Stimulated activated CD4-positive, alpha-beta T cell treated with anti-CD3 and anti-CD28 coated beads, Interleukin-12 subunit alpha, Interleukin-12 subunit beta, amount 100 ng/mL, for 24 hours (primary cell): ENCODE measurements at regions not wholly inside any gene's neighbourhood (a gene's known extent, or its start where the extent isn't known, plus 50 kb on each side); places are given as distances from the start of the nearest gene placed in this dataset.
"Not testable (repeated sequence)": the region's sequence is repeated elsewhere in the genome, so short reads cannot be mapped to it uniquely, and the experiment has no call there.

Experiments used
- DNase-seq, 2 experiments: peaks; one replicate each; pipeline ENCODE4 v3.0.0-alpha.2; 2020; ENCODE audit warnings: low read depth in 2 of 2

DNA sequence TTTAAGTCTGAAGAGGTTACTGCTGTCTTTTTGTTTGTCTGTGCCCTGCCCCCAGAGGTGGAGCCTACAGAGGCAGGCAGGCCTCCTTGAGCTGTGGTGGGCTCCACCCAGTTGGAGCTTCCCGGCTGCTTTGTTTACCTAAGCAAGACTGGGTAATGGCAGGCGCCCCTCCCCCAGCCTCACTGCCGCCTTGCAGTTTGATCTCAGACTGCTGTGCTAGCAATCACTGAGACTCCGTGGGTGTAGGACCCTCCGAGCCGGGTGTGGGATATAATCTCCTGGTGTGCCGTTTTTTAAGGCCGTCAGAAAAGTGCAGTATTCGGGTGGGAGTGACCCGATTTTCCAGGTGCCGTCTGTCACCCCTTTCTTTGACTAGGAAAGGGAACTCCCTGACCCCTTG is 499.3 kb upstream of the GRAMD2B start:
- not testable (repeated sequence) for DNase-seq

DNA sequence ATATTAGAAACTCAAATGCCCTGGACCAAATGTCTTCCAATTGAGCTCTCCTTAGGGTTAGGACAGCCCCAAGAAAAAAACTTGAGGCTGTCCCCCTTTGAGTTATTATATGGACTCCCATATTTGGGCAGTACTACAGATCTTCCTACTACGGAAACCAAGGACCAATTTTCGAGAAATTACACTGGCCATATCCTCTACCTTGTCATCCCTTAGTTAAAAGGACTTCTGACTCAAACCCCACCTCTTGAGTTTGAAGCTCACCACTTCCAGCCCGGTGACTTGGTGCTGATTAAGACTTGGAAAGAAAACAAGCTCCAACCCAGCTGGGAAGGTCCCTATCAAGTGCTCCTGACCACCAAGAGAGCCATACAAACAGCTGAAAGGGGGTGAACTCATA is 497.0 kb upstream of the GRAMD2B start:
- no peak for DNase-seq

DNA sequence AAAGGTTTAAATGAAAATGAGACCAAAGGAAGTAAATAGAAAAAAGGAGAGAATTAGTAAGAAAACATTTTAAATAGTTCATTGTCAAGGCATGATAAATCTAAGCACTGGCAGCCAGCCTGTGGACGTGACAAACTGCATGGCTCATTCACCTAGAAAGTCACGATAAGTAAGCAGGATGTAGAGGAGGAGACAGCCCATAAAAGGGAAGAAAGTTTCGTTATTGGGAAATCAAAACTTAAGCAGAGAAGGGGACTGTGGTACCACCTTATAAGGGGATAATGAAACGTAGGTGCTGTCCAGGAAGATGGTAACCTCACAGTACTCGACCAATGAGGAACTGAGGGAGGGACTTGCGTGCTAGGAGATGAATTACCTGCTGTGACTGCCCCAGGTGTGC is 494.5 kb upstream of the GRAMD2B start:
- no peak for DNase-seq

DNA sequence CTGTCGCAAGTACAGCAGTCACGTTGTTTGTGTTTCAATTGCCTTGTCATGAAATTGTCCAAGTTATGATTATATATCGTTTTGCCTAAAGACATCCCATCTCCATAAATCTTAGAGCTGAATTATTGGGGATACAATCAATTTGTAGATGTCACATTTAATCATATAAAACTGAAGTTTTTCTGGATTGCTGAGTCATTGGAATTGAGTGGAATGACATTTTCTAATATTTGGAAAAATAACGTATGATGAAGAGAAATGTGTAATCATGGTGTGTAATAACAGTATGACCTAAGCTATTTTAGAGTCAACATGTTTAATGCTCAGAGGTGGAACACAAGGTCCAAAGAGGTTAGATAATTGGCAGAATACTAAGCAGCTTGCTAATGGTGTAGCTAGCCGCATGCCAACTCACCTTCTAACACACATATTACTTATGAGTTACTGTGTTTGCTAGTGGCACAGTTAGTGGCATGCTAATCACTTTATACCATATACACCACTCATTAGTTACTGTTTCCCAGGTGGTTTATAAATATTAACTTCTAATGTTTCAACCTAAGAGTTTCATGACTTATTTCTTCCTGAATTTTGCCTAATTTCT is 473.1 kb upstream of the GRAMD2B start:
- DNase-seq: no peak

DNA sequence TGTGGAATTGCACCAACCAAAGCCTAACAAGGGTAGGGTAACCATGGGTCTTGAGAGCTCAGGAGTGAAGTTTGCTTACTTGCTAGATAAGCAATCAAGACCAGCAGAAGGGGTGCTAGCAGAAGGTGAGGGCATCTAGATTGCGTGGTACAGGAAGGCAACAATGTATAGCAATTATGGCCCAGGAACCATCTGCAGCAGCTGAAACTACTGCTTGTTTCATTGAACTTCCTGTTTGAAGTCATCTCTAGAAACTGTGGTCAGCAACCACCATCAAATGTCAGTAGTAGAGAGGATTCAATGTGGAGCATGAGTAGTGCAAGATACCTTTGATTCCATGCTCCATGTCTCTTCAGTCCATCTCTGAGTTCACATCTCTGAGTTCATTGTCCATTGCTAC is 462.1 kb upstream of the GRAMD2B start:
- DNase-seq: no peak

DNA sequence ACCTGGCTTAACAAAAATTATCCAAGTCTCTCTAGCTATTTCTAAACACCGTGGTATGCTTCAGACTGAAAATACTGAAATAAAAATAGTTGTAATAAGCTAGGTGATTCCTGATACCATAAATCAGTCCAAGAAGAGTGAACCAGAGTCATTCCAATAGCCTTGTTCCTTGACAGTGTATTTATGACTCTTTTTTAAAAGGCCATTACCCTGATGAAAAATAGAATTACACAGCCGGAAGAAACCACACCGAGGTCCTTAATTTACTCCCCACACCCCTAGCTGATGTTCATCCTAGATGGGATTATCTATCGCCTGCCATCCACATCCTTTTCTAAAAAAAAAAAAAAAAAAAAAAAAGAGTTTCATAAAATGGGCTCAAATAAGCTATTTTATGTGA is 457.6 kb upstream of the GRAMD2B start:
- no peak for DNase-seq

DNA sequence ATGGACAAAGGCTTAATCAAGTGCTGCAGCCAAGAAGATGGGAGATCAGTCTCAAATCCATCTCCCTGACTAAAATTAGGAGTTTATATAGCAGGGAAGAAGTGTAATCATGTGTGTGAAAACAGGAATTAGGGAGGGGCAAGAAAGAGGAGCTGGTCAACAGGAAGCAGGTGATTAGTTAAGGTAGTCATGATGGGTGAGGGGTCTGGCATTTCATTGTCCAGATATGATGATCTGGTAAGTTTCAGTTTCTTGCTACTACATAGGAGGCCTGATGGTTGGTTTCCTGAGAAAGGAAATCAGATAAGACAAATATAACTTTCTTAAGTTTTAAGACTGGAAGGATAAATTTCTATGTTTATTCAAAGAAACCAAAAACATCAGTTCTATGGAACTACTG is 455.6 kb upstream of the GRAMD2B start:
- no peak for DNase-seq

DNA sequence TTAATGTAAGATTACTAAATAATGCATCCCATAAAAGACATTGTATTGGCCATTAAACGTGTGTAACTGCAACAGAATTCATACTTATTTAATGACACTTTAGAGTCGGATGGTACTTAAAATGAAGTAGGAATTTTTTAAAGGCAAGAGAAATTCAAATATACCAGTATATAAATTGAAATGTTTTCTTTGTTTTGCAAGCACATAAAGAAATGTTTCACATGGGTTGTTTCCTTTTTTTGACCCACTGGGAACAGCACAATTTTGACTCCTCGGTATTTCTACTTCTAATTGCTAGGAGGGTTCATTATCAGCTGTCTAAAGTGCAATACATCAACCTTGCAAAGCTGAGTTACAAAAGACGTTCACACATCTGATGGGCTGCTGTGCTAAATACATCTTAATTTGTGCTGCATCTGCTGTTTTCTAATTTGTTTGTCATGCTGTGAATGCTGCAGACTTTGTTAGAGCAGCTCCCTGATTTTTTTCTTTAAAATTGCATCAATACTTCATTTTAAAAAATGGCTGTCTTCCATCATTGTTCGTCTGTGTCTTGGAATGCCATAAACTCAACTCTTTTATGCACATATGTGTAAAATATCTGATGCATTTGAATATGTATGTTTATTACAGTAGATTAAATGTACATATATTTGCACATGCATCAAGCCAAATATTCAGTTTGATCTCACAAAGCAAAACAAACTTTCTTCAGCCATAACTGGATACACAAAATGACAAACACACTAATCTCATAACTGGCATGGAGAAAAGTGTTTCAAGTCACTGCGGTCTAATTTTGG is 454.0 kb upstream of the GRAMD2B start:
- DNase-seq: no peak

DNA sequence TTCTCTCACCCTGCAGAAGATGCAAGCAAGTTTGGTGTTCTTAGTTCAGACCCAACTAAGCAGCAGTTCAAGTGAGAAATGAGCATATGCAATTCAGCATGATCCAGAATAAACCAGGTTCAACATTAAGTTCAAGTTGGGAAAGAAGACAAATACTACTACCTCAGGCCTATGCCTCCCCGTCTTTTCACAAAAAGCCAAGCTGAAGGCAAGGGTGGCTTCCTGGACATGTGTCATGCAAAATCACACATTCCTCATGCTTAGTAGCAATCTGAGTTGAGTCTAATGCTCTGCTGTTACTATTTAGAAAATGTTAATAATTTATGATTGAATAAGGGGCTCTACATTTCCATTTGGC is 453.4 kb upstream of the GRAMD2B start:
- DNase-seq: no peak

DNA sequence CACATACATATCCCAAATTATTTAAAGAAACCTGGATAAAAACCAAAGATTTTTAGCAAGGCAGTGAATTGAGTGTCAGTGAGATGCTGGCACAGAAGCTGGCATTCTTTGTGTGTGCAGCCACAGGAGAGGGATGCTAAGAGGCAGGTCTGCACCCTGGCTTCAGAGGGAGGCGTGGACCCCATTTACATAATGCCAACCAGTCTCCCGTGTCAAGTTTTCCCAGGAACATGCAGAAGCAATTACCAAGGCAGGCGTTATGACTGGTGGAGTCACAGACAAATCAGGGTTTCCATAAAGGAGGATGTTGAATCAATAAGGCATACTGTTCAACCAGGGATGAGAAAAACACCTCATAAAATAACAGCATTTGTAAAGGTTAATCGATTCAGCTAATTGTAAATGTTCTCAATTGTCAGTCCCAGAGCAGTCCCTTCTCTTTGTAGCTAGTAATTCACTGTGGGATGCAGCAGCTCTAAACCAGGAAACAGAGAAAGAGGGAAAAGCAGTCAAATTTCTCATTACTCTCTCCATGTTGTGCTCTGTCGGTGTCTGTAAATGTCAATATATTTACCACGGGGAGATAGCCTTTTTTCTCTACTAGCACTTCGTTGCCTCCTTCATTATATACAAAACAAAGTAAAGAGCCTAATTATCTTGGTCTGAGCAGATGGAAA is 452.4 kb upstream of the GRAMD2B start:
- no peak for DNase-seq

DNA sequence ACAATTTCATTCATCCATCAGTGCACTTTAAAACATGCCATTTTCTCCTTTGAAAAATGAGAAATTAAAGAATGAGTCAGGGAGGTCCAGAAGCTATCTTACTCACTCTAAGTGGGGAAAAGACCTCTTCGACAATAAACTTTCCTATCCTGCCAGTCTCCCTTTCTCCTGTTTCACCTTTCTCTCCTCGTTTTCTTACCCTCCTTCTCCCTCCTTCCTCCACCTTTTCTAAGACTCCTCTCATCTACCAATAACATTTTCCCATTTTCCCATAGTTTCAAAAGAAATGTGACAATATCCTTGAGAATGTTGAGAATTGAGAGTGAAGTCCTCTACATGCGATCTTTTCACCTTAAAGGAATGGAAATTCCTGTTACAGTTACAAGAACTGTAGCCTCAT is 450.5 kb upstream of the GRAMD2B start:
- no peak for DNase-seq

DNA sequence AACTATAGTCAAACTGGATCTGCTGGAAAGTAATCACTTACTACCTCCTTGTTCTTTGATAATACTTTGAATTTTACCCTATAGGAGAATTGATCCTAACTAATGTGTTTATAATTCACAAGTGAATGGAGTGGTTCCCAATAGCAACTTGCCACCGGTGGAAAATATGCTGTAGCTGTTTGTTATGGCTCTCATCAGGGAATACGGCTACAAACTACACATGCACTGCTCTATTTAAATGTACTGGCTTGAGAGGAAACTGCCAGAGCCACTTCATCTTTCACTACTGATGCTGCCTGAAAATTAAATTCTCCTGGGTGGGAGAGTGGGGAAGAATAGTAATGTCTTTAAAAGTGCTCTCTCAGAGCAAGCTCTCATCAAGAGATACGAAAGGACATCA is 448.5 kb upstream of the GRAMD2B start:
- no peak for DNase-seq

DNA sequence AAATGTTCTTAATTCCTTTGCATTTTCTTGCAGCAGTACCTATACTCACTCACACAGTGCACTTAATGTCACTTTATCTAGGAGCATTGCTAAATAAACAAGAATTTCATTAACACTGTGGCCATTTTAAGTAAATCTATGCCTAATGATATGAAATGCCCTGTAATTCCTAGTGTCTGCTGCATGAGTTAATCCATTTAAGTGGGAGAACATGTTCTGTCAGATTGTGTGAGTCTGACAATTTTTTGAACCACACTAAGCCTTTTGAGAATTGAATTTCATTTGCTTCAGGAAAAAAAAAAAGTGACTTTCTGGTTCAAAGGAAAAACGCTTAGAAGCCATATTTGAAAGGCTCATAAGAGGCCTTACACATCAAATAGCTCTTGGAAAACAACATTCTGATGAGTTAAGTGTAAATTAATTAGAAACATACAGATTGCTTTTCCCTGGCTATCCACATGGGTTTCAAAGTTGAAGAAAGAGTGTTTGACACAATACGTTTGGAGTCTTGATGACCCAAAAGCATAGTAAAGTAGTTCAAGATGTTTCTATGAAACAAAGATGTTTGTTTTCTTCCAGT is 446.7 kb upstream of the GRAMD2B start:
- DNase-seq: no peak

DNA sequence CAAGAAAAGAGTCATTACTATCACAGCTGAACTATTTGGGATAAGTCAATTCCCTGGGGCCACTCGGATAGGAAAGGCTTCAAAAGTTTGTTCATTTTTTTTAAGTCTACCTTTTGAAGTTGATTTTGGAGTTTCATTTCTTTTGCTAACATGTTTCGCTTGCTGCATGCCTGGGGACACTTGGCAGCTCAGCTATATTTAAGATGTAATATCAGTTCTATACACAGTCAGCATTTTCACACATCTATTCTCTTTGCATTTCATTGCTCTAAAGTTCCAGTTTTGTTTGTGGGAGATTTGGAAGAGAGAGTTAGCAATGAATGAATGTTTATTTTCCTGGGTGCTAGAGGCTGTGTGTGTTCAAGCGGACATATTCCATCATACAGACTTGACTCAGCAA is 445.2 kb upstream of the GRAMD2B start:
- no peak for DNase-seq

DNA sequence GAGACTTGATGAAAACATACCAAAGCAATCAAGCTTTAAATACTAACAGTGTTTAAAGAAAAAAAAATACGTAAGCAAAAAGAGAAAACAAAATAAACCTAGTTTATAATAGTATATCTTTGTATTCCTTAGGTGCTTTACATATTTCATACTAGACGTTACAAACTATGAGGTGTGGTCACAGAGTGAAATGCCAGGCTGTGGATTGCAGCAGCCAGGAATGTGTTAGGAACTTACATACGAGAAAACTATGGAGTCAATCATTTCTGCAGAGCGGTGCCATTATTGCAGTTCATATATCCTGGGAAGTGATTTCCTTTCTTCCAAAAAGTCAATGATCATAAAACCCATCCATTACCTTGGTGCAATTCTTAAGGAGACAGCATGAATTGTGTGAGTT is 443.6 kb upstream of the GRAMD2B start:
- no peak for DNase-seq

DNA sequence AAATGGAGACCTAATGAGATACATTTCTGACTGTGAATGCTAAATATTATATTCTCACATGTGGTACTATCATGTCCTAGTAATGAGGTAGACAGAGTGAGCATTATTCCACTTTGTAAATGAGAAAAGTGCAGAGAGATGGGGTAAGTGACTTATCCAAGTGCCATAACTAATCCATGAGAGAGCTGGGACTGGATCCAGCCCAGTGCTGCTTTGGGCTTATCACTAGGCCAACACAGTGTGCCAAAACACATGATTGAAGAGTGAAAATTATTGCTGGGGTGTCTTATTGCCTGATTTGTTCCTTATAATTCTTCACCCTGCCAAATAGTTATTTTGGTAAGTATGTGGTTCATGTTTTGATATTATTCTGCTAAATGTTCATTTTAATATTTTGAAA is 442.2 kb upstream of the GRAMD2B start:
- no peak for DNase-seq

DNA sequence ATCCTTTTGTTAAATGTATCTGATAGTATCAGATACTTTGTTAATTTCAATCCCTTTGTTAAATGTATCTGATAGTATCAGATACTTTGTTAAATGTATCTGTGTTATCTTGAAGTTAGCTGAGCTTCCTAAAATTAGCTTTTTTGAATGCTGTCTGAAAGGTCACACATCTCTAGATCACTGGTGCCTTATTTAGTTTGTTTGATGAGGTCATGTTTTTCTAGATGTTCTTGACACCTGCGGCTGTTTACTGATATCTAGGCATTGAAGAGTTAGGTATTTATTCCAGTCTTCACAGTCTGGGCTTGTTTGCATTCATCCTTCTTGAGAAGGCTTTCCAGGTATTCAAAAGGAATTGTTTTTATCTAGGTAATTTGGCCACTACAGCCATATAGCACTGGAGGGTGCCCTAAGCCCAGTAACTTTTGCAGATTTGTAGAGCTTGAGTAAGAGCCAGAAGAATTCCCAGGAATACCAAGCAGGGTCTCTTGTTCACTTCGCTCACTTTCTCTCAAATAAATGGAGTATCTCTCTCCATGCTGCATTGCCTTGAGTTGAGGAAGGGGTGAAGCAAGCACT is 435.4 kb upstream of the GRAMD2B start:
- DNase-seq: no peak

DNA sequence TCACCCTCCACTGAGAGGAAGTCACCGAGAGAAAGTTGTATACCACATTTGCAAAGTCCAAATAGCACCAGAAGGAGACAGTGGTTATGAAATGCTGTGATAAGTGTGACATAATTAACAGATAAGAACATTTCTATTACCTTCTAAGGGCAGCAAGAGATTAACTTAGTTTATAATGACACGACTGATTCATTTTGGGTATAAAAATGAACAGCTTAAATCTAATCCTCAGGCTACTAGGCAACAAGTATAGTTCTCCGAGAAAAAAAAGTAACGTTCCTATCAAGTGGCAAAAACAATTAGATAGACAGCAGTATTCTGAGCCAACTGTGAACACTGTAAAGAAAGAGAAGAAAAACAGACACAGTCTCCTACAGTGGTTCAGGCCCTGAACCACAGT is 431.2 kb upstream of the GRAMD2B start:
- no peak for DNase-seq

DNA sequence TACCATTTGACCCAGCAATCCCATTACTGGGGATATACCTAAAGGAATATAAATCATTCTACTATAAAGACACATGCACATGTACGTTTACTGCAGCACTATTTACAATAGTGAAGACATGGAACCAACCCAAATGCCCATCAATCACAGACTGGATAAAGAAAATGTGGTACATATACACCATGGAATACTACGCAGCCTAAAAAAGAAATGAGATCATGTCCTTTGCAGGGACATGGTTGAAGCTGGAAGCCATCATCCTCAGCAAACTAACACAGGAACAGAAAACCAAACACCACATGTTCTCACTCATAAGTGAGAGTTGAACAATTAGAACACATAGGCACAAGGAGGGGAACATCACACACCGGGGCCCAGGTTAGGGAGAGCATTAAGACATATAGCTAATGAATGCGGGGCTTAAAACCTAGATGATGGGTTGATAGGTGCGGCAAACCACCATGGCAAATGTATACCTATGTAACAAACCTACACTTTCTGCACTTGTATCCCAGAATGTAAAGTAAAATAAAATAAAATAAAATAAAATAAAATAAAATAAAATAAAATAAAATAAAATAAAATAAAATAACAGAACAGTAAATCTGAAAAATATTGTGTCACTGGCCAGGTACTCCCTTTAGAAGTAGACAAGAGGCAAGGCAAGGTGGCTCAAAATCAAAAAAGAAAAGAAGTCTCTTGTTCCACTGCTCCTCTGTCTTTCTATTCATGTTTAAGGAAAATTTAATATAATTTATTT is 423.8 kb upstream of the GRAMD2B start:
- not testable (repeated sequence) for DNase-seq

DNA sequence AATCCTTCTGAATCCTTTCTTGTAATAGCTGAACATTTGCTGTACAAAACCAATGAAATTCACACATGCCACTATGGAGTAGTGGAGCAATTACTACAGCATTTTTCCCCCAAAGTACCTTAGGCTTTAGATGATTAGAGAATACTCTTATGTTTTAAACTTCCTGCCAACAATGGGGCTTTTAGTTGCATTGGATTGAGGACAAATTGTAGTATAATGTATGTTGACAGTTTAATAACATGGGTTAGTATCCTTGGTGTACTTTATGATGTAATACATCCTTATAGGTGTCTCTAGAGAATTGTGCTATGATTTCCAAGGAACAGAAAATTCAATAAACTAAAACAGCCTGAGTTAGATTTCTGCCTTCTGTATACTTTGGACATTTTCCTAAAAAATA is 422.7 kb upstream of the GRAMD2B start:
- no peak for DNase-seq

DNA sequence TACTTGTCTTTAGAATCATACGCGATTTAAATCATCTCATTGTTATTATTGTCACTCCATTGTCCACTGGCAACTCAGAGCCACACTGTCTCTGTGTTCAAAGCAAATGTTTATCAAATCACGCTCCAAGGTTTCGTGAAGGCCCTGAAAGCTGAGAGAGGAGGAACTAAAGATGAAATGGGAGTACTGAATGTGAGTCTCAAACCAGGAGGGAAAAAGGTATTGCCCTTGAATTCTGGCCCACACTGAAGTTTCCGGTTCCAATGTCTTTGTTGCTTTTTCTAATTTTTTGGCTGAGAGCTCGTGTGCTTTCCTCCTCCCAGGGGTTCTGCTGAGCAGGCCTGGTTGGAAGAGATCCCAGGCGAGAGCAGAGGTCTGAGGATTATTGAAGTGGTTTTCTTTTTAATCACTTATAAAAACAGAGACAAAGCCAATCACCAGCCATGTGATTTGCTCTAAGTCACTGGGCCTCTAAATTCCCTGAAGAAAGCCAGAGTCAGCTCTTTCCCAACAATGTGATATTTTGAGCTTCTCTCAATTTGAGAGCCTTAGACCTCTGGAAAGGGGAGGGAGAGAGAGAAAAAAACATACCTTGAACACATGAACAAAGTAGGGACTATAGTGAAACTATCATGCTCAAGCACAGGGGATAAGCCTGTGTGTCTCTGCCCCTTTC is 420.8 kb upstream of the GRAMD2B start:
- no peak for DNase-seq
